Astrocyte (in vitro differentiated cells and primary cell): ENCODE measurements at regions not wholly inside any gene's neighbourhood (a gene's known extent, or its start where the extent isn't known, plus 50 kb on each side); places are given as distances from the start of the nearest gene placed in this dataset.

Experiments used
- CTCF ChIP-seq: IDR thresholded peaks from 2 replicates; pipeline ENCODE4 v1.5.1; 2011; ENCODE audit warnings: low read depth, mild to moderate bottlenecking, inconsistent platforms, low read length, moderate library complexity; ENCODE audit not compliant: insufficient read depth
- EZH2 ChIP-seq: IDR thresholded peaks from 2 replicates; pipeline ENCODE4 v1.6.1; 2012; ENCODE audit warnings: mild to moderate bottlenecking, low read length, inconsistent platforms; ENCODE audit not compliant: insufficient read depth

DNA sequence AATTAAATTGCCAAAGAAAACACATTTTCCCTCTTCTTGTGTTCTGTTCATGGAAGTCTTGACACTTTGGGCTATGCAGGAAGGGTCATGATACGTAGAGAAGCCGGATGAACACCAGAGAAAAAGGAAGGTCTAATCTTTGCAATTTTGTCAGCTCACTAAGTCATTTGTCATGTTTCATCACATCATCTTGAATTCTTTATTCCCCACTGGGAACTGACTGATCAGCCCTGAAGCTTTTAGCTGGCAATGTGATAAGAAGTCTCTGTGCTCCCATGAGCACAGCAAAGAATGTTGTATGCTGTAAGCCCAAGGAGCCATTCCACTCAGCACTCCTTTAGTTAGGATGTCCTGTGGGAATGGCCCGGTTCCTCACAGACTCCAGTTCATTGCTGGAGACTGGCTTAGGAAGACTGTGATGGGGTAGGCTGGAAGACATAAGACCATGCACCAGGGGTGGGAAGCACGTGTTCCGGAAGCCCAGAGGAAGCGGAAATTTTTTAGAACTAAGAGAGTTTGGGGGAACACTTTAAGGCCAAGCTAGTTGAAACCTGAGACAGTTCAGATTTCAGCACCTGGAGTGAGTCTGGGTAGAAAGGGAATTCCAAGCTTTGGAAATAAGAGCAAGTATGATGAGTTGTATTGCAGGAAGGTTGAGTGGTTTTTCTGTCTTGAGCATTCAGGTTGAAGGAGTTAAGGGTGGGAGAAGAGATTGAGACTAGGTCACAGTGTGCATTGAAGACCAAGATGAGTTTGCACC, 306.7 kb upstream of the MTNR1B start:
- TF ChIP-seq CTCF: no peak
- TF ChIP-seq EZH2: no peak
